Keratinocyte (primary cell): ENCODE measurements at regions not wholly inside any gene's neighbourhood (a gene's known extent, or its start where the extent isn't known, plus 50 kb on each side); places are given as distances from the start of the nearest gene placed in this dataset.

Experiments used
- DNase-seq: peaks from one replicate; pipeline ENCODE4 v3.0.0-alpha.2; 2011; ENCODE audit warnings: low read depth, missing footprints, low spot score
- FAIRE-seq: peaks from 2 replicates; lab custom pipeline; 2011; peaks lifted over from hg19 to GRCh38; lab: Jason Lieb, UNC
- H2AFZ ChIP-seq: 2 replicates; pipeline ENCODE4 v1.6.0; 2012; ENCODE audit warnings: low read length, control low read depth, inconsistent platforms; ENCODE audit not compliant: control insufficient read depth
- H3K27ac ChIP-seq: 2 replicates; pipeline ENCODE4 v1.5.1; 2011; ENCODE audit warnings: low read length; ENCODE audit not compliant: control insufficient read depth, insufficient read depth
- H3K27me3 ChIP-seq: 3 replicates; pipeline ENCODE4 v1.6.0; 2011; ENCODE audit warnings: low read length; ENCODE audit not compliant: control insufficient read depth, insufficient read depth; ENCODE audit errors: extremely low read depth
- H3K36me3 ChIP-seq, 2 experiments: 2 replicates in 1 of 2; 3 replicates in 1 of 2; pipeline ENCODE4 v1.5.1; 2011; ENCODE audit warnings: low read length in 2 of 2, mild to moderate bottlenecking in 1 of 2; ENCODE audit not compliant: control insufficient read depth in 2 of 2, insufficient read depth in 2 of 2; ENCODE audit errors: extremely low read depth in 1 of 2
- H3K4me1 ChIP-seq: 3 replicates; pipeline ENCODE4 v1.5.1; 2011; ENCODE audit warnings: low read length; ENCODE audit not compliant: control insufficient read depth, insufficient read depth; ENCODE audit errors: extremely low read depth
- H3K4me2 ChIP-seq: 3 replicates; pipeline ENCODE4 v1.6.0; 2011; ENCODE audit warnings: low read depth, low read length; ENCODE audit not compliant: control insufficient read depth, insufficient read depth; ENCODE audit errors: extremely low read depth
- H3K4me3 ChIP-seq, 3 experiments: fragments of 200-600 bp in 1 of 3; sonication (generic) in 1 of 3; 2 replicates in 2 of 3; 3 replicates in 1 of 3; pipeline ENCODE4 v1.5.1; 2011 to 2016; ENCODE audit warnings: low read length in 3 of 3, mild to moderate bottlenecking in 3 of 3, control low read depth in 2 of 3, inconsistent platforms in 1 of 3, low read depth in 1 of 3, mixed read lengths in 1 of 3, mixed run types in 1 of 3, moderate library complexity in 1 of 3; ENCODE audit not compliant: control insufficient read depth in 2 of 3, insufficient read depth in 2 of 3; ENCODE audit errors: extremely low read depth in 1 of 3
- H3K79me2 ChIP-seq: 2 replicates; pipeline ENCODE4 v1.6.0; 2012; ENCODE audit warnings: low read length; ENCODE audit not compliant: control insufficient read depth, insufficient read depth
- H3K9ac ChIP-seq: 3 replicates; pipeline ENCODE4 v1.6.0; 2011; ENCODE audit warnings: low read length; ENCODE audit not compliant: control insufficient read depth, insufficient read depth; ENCODE audit errors: extremely low read depth
- H3K9me1 ChIP-seq: 3 replicates; pipeline ENCODE4 v1.6.0; 2011; ENCODE audit warnings: low read length; ENCODE audit not compliant: control insufficient read depth, insufficient read depth; ENCODE audit errors: extremely low read depth
- H3K9me3 ChIP-seq: 2 replicates; pipeline ENCODE4 v1.5.1; 2012; ENCODE audit warnings: low read depth, low read length; ENCODE audit not compliant: control insufficient read depth
- H4K20me1 ChIP-seq: 3 replicates; pipeline ENCODE4 v1.6.0; 2011; ENCODE audit warnings: low read length; ENCODE audit not compliant: control insufficient read depth, insufficient read depth; ENCODE audit errors: extremely low read depth
- CTCF ChIP-seq, 3 experiments: IDR thresholded peaks in 1 of 3; conservative IDR thresholded peaks in 1 of 3; optimal IDR thresholded peaks in 1 of 3; 2 replicates in 2 of 3; 3 replicates in 1 of 3; pipeline versions ENCODE3 to v1.5.1; 2011; ENCODE audit warnings: low read length in 3 of 3, mild to moderate bottlenecking in 3 of 3, moderate library complexity in 2 of 3, control low read depth in 1 of 3, inconsistent platforms in 1 of 3; ENCODE audit not compliant: insufficient read depth in 2 of 3; ENCODE audit errors: extremely low read depth in 1 of 3
- EZH2 ChIP-seq: IDR thresholded peaks from one replicate; pipeline ENCODE4 v1.6.1; 2012; ENCODE audit warnings: inconsistent platforms, mild to moderate bottlenecking, low read length, moderate library complexity
- dilution Hi-C: fragments of 300-500 bp; cut with MboI; formaldehyde crosslinking; loops from one replicate; pipeline ENCODE4 v1.7.0; 2020; ENCODE audit warnings: low sequenced_read_pairs; ENCODE audit not compliant: extremely low pct_ligation_motif_present

GRCh38 chr2:21411741-21412140, 288.0 kb downstream of the TDRD15 start:
- H3K36me3 ChIP-seq = no peaks in the 10 kb centered on the region
- no peak overlapping the region for H3K4me2 ChIP-seq
- TF ChIP-seq EZH2 = no peak
- no peak for TF ChIP-seq CTCF (optimal IDR thresholded peaks at IDR 0.05 in 1 of 3, IDR thresholded peaks at IDR 0.05 in 1 of 3, conservative IDR thresholded peaks at IDR 0.05 in 1 of 3; ENCODE audit: extremely low read depth in 1 of 3, insufficient read depth in 2 of 3, low read length in 3 of 3)
- H3K9ac ChIP-seq = no peak overlapping the region
- no peak overlapping the region for H2AFZ ChIP-seq
- H3K27ac ChIP-seq = no peak overlapping the region
- no peaks in the 10 kb centered on the region for H3K9me1 ChIP-seq
- H3K4me1 ChIP-seq = no peaks in the 10 kb centered on the region
- H3K9me3 ChIP-seq = no peaks in the 10 kb centered on the region
- no peak for DNase-seq
- no peak overlapping the region for H3K4me3 ChIP-seq
- H3K27me3 ChIP-seq = no peaks in the 10 kb centered on the region
- no peak for FAIRE-seq
- dilution Hi-C loops = no loop called here
- no peaks in the 10 kb centered on the region for H4K20me1 ChIP-seq
- no peaks in the 10 kb centered on the region for H3K79me2 ChIP-seq

GRCh38 chr2:21412944-21413443, 289.2 kb downstream of the TDRD15 start:
- Histone ChIP-seq H4K20me1 (no peaks in the 10 kb centered on the region), H2AFZ (no peak overlapping the region), H3K9me1 (no peaks in the 10 kb centered on the region), H3K79me2 (no peaks in the 10 kb centered on the region), H3K27me3 (no peaks in the 10 kb centered on the region), H3K9me3 (no peaks in the 10 kb centered on the region), H3K4me3 (no peak overlapping the region), H3K4me2 (no peak overlapping the region), H3K9ac (no peak overlapping the region), H3K4me1 (no peaks in the 10 kb centered on the region), H3K27ac (no peak overlapping the region), H3K36me3 (no peaks in the 10 kb centered on the region)
- TF ChIP-seq EZH2 (no peak), CTCF (optimal IDR thresholded peaks at IDR 0.05 in 1 of 3, IDR thresholded peaks at IDR 0.05 in 1 of 3, conservative IDR thresholded peaks at IDR 0.05 in 1 of 3; ENCODE audit: extremely low read depth in 1 of 3, insufficient read depth in 2 of 3, low read length in 3 of 3) (no peak)
- FAIRE-seq (no peak), DNase-seq (no peak)
- dilution Hi-C loops = no loop called here
